Neutrophil (primary cell): ENCODE measurements at regions not wholly inside any gene's neighbourhood (a gene's known extent, or its start where the extent isn't known, plus 50 kb on each side); places are given as distances from the start of the nearest gene placed in this dataset.

Experiments
- H3K27ac ChIP-seq: fragments of 200-600 bp; sonication (generic); 2 replicates; pipeline ENCODE4 v1.5.1; 2016; ENCODE audit warnings: mild to moderate bottlenecking, moderate library complexity
- H3K27me3 ChIP-seq: fragments of 200-600 bp; sonication (generic); 2 replicates; pipeline ENCODE4 v1.6.0; 2016; ENCODE audit warnings: mild to moderate bottlenecking
- H3K36me3 ChIP-seq: fragments of 200-600 bp; sonication (generic); 2 replicates; pipeline ENCODE4 v1.5.1; 2017
- H3K4me1 ChIP-seq, 2 experiments: fragments of 200-600 bp in 1 of 2; sonication (generic) in 1 of 2; 1 replicate in 1 of 2; 2 replicates in 1 of 2; pipeline versions ENCODE4 v1.5.1 to v1.6.1; 2013 to 2016; ENCODE audit warnings: low read depth in 1 of 2, low read length in 1 of 2, mild to moderate bottlenecking in 1 of 2, moderate library complexity in 1 of 2; ENCODE audit not compliant: control insufficient read depth in 1 of 2, insufficient read depth in 1 of 2
- H3K4me3 ChIP-seq, 2 experiments: fragments of 200-600 bp in 1 of 2; sonication (generic) in 1 of 2; 1 replicate in 1 of 2; 2 replicates in 1 of 2; pipeline ENCODE4 v1.5.1; 2013 to 2016; ENCODE audit warnings: low read depth in 1 of 2, low read length in 1 of 2, mild to moderate bottlenecking in 1 of 2, moderate library complexity in 1 of 2
- H3K9me3 ChIP-seq: fragments of 200-600 bp; sonication (generic); 2 replicates; pipeline ENCODE4 v1.5.1; 2016
- TF ChIP-seq, protein P1 (sequence below): fragments of 200-600 bp; sonication (generic); IDR thresholded peaks from 2 replicates; pipeline ENCODE4 v1.5.1; 2016; ENCODE audit warnings: antibody characterized with exemption

DNA sequence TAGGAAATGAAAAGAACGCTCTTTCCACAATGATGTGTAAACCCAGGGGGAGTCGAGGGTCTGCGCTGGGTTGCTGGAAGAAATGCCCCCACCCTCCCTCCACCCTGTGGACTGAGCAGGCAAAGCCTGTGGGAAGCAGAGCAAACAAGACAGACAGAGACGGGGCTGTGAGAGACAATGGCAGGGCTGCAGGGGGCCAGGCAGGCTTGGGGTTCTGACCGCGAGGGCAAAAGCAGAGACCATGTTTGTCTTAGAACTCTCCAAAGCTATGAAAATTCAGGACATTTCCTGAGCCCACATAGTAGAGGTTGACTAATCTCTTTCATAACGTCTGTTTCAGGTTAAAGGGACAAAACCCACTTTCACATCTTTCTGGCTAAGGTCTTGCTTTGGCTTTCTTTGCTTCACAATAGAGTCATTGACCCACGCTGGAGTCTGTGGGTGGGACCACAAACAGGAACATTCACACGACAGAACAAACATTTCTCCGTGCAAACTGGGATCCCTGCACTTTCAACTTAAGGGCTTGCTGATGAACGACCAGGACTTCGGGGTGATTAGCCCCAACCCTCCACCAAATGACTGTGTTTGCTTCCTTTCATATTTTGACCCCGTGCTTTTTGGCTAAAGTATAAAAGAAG, 156.0 kb upstream of the TPM1 start:
- H3K36me3 ChIP-seq = no peaks in the 10 kb centered on the region
- no peaks in the 10 kb centered on the region for H3K9me3 ChIP-seq
- peak overlapping the region; percentile 62 for H3K27ac ChIP-seq
- TF ChIP-seq, protein P1, sequence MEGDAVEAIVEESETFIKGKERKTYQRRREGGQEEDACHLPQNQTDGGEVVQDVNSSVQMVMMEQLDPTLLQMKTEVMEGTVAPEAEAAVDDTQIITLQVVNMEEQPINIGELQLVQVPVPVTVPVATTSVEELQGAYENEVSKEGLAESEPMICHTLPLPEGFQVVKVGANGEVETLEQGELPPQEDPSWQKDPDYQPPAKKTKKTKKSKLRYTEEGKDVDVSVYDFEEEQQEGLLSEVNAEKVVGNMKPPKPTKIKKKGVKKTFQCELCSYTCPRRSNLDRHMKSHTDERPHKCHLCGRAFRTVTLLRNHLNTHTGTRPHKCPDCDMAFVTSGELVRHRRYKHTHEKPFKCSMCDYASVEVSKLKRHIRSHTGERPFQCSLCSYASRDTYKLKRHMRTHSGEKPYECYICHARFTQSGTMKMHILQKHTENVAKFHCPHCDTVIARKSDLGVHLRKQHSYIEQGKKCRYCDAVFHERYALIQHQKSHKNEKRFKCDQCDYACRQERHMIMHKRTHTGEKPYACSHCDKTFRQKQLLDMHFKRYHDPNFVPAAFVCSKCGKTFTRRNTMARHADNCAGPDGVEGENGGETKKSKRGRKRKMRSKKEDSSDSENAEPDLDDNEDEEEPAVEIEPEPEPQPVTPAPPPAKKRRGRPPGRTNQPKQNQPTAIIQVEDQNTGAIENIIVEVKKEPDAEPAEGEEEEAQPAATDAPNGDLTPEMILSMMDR = no peak
- H3K4me1 ChIP-seq = peaks cover 40 to 42% of the 10 kb centered on the region in 2 experiments
- no peaks in the 10 kb centered on the region for H3K27me3 ChIP-seq
- H3K4me3 ChIP-seq = no peak overlapping the region

DNA sequence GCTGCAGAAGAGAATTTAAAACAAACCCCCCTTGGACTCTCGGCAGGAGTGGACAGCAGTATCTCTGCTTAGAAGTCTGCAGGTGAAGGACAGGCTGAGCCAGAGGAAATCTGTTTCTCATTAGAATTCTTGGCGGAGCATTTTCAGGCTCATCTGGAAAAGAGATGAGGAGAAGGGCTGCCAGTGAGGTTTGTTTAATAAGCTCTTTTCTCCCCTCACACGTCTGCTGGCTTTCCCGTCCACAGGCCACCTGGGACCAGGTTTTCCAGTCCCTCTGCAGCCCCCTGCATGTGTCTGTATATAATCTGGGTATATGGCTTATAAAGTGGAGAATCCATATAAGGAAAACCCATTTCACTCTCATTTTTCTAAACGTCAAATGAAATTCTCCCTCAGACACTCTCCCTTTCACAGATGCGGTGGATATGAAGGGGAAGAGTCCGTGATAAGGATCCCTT, 155.4 kb upstream of the TPM1 start:
- Histone ChIP-seq H3K4me1 (peaks cover 40 to 42% of the 10 kb centered on the region in 2 experiments), H3K4me3 (no peak overlapping the region), H3K27ac (peak overlapping the region; percentile 62)

DNA sequence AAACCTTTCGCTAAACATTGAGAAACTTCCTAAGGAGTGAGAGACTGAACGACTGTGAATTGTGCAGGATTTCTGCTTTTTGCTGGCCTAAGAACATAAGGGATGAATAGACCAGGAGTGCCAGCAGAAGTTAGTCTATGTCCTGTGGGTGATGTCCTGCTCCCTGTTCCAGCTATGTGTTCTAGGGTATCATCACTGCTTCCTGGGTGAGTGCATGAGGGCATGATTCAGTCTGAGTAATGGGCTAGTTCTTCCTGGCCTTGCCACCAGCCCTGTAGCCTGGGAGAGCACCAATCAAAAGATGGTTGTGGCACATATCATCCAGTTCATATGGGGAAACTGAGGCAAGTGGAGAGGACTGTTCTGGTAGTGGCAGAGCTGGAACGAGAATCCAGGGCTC, 153.9 kb upstream of the TPM1 start:
- H3K27me3 ChIP-seq = no peaks in the 10 kb centered on the region
- H3K9me3 ChIP-seq = no peaks in the 10 kb centered on the region
- no peaks in the 10 kb centered on the region for H3K36me3 ChIP-seq
- peak overlapping the region; percentile 50 for H3K27ac ChIP-seq
- peaks cover 40 to 42% of the 10 kb centered on the region in 2 experiments for H3K4me1 ChIP-seq
- TF ChIP-seq, protein P1 = no peak
- H3K4me3 ChIP-seq = no peak overlapping the region

More for the DNA sequence above, 155.4 kb upstream of the TPM1 start:
- TF ChIP-seq, protein P1 = no peak
- Histone ChIP-seq H3K9me3 (no peaks in the 10 kb centered on the region), H3K27me3 (no peaks in the 10 kb centered on the region), H3K36me3 (no peaks in the 10 kb centered on the region)

DNA sequence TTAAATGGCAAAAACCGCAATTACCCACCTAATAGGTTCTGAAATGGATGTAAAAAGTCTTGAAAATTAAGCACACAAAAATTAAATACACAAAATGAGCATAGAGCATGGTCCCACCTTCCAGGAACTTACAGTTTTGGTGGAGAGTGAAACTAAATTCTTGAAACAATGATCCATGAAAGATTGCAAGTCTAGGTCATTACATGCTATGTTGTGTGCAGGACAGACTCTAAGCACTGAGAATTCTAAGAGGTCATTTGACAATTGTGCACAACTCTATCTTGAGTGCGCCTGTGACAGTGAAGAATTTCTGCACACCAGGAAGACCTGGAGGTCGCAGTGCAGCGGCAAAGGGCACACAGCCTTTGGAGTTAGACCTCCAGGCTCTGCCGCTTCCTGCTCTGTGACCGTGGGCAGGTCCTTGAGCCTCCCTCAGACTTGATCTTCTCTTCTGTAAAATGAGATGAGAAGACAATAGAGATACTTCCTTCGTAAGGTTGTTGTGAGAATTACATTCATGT, 153.3 kb upstream of the TPM1 start:
- H3K27me3 ChIP-seq = no peaks in the 10 kb centered on the region
- H3K27ac ChIP-seq = no peak overlapping the region
- H3K9me3 ChIP-seq = no peaks in the 10 kb centered on the region
- TF ChIP-seq, protein P1 = no peak
- peaks cover 40 to 42% of the 10 kb centered on the region in 2 experiments for H3K4me1 ChIP-seq
- H3K36me3 ChIP-seq = no peaks in the 10 kb centered on the region
- no peak overlapping the region for H3K4me3 ChIP-seq

DNA sequence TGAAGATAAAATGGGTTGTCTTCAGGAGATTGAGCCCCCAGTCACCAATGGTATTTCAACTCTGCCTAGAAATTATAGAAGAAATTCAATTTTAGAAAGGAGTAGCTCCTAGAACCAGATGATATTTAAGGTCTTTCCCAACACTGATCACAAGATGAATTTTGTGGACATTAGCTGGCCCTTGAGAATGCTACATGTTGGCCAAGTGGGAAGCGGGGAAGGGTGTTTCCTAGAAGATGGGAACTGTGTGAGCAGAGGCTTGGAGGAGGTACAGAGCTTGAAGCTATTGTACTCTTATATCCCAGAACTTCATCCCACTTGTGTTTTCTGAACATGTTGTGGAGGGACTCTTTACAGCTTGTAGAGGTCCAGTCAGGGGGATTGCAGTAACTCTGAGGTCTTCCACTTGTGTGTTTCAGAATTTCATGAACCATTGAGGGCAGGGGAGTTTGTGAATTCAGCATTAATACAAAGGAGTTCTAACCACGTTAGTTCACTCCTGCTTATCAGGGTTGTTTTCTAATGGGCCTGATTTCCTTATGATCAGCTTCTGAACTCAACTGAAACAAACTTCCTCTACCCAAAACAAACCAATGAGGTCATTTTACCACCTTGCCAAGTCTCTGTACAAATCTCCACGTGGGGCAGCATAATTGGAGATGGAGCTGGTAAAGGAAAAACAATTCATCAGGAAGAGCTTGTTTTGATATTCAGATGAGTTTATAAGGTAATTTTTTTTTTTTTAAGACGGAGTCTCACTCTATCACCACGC, 152.6 kb upstream of the TPM1 start:
- Histone ChIP-seq H3K36me3 (no peaks in the 10 kb centered on the region), H3K27ac (no peak overlapping the region), H3K9me3 (no peaks in the 10 kb centered on the region), H3K4me1 (peaks cover 40 to 42% of the 10 kb centered on the region in 2 experiments), H3K27me3 (no peaks in the 10 kb centered on the region), H3K4me3 (no peak overlapping the region)
- TF ChIP-seq, protein P1 = no peak
